BE2C (cell line): ENCODE measurements at regions not wholly inside any gene's neighbourhood (a gene's known extent, or its start where the extent isn't known, plus 50 kb on each side); places are given as distances from the start of the nearest gene placed in this dataset.

ENCODE experiments used
- DNase-seq: peaks from one replicate; pipeline ENCODE4 v3.0.0-alpha.2; 2020
- H3K27me3 ChIP-seq: fragments of 250-450 bp; sonication (Bioruptor Pico); 2 replicates; pipeline ENCODE4 v1.5.1; 2020; ENCODE audit warnings: mild to moderate bottlenecking
- H3K36me3 ChIP-seq: fragments of 250-450 bp; sonication (Bioruptor Pico); 2 replicates; pipeline ENCODE4 v1.5.1; 2020; ENCODE audit warnings: mild to moderate bottlenecking
- H3K4me1 ChIP-seq: fragments of 250-450 bp; sonication (Bioruptor Pico); 2 replicates; pipeline ENCODE4 v1.5.1; 2020
- H3K4me3 ChIP-seq: 2 replicates; pipeline ENCODE4 v1.5.1; 2011; ENCODE audit warnings: low read depth, low read length
- H3K9me3 ChIP-seq: fragments of 250-450 bp; sonication (Bioruptor Pico); 2 replicates; pipeline ENCODE4 v1.5.1; 2020
- TF ChIP-seq, protein P1 (sequence below): IDR thresholded peaks from 2 replicates; pipeline ENCODE4 v1.5.1; 2012; ENCODE audit warnings: mild to moderate bottlenecking, low read depth, low read length

DNA sequence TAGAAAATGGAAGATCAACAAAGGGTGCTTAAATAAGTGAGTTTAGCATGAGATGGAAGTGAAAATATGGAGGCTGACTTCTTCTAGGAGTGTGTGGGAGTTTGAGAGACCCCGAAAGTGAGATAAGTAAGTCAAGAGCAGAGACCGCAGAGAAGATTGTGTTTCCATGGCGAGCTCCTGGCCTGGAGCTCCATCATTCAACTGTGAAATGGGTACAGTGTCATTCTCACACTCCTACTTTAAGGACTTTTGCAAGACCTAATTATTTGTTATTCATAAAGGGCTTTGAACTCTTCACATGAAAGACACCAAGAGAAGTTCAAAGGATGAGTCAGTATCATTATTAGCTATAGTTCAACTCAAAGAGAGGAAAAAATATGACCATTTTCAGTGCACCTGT, 134.2 kb upstream of the PIK3C3 start:
- Histone ChIP-seq H3K4me1 (no peaks in the 10 kb centered on the region), H3K4me3 (no peak overlapping the region), H3K9me3 (no peaks in the 10 kb centered on the region), H3K27me3 (no peaks in the 10 kb centered on the region), H3K36me3 (no peaks in the 10 kb centered on the region)
- no peak for DNase-seq
- TF ChIP-seq, protein P1, sequence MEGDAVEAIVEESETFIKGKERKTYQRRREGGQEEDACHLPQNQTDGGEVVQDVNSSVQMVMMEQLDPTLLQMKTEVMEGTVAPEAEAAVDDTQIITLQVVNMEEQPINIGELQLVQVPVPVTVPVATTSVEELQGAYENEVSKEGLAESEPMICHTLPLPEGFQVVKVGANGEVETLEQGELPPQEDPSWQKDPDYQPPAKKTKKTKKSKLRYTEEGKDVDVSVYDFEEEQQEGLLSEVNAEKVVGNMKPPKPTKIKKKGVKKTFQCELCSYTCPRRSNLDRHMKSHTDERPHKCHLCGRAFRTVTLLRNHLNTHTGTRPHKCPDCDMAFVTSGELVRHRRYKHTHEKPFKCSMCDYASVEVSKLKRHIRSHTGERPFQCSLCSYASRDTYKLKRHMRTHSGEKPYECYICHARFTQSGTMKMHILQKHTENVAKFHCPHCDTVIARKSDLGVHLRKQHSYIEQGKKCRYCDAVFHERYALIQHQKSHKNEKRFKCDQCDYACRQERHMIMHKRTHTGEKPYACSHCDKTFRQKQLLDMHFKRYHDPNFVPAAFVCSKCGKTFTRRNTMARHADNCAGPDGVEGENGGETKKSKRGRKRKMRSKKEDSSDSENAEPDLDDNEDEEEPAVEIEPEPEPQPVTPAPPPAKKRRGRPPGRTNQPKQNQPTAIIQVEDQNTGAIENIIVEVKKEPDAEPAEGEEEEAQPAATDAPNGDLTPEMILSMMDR = no peak

DNA sequence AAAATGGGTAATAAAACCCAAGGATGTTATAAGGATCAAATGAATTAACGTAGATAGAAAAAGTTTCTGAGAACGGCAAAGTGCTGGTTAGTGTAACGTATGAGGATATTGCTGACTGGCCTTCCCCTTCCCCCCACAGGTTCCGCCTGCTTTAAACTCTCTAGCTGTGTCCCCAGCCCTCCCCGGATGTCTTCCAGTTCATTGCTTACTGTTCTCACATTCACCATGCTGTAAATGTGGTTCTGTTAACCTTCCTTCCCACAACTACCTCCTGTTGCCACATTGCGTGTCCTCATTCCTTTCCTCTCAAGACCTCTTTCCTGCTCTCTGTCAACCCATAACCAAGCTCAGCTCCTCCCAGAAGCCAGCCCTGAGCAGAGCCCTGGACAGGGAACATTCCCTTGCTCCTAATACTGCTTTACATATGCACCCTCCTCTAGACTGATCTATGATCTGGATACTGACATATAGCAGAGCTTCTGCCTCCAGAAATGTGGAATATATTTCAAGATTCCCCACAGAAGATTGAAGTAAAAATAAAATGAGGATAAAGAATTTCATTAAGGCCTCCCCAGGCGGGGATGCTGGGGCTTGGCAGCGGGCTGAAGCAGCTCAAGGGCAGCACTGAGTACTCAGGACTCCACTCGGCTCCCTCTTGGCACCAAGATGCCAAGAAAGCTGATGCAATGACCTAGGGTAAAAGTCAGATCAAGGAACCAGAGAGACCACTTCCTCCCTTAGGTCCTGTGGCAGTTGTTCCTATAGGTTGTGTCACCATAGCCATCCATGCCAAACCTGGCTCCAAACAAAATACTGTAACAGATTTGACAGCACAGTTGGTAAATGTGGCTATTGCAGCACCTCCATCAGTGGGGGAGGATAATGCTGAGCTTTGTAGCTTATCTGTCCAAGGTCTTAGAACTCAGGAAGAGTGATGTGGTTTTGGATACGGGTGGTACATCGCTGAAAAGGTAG, 136.4 kb upstream of the PIK3C3 start:
- Histone ChIP-seq H3K9me3 (no peaks in the 10 kb centered on the region), H3K4me1 (no peaks in the 10 kb centered on the region), H3K27me3 (no peaks in the 10 kb centered on the region), H3K4me3 (no peak overlapping the region), H3K36me3 (no peaks in the 10 kb centered on the region)
- no peak for DNase-seq
- TF ChIP-seq, protein P1 = no peak

DNA sequence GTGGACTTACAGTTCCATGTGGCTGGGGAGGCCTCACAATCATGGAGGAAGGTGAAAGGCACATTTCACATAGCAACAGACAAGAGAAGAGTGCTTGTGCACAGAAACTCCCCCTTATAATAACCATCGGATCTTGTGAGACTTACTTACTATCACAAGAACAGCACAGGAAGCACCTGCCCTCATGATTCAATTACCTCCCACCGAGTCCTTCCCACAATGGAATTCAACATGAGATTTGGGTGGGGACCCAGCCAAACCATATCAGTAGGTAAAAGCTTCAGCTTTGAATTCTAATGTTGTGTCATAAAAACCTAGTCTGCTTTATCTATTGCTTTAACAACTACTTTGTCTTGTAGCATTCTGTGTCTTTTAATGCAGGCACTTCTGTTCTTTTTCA, 140.4 kb upstream of the PIK3C3 start:
- Histone ChIP-seq H3K27me3 (no peaks in the 10 kb centered on the region), H3K36me3 (no peaks in the 10 kb centered on the region), H3K4me1 (no peaks in the 10 kb centered on the region), H3K9me3 (no peaks in the 10 kb centered on the region), H3K4me3 (no peak overlapping the region)
- TF ChIP-seq, protein P1 = no peak
- no peak for DNase-seq

DNA sequence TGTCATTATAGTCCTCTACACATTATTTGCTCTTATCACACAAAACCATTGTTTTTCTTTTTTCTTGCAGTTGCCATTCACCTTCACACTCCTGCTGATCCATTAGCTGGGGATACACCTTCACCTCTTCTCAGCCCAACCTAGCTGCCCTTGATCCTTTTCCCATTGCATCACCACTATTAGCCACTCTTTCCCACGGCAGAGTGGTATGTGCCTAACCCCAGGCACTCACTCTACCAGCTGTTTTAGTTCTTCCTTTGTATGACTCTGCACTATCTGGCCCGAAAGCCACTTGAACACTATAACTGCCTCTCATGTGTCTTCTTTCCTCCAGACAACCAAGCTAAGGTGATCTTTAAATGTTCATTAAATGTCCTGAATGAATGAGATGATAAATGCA, 145.4 kb upstream of the PIK3C3 start:
- Histone ChIP-seq H3K4me1 (no peaks in the 10 kb centered on the region), H3K27me3 (no peaks in the 10 kb centered on the region), H3K36me3 (no peaks in the 10 kb centered on the region), H3K4me3 (no peak overlapping the region), H3K9me3 (no peaks in the 10 kb centered on the region)
- TF ChIP-seq, protein P1 = no peak
- DNase-seq = no peak

DNA sequence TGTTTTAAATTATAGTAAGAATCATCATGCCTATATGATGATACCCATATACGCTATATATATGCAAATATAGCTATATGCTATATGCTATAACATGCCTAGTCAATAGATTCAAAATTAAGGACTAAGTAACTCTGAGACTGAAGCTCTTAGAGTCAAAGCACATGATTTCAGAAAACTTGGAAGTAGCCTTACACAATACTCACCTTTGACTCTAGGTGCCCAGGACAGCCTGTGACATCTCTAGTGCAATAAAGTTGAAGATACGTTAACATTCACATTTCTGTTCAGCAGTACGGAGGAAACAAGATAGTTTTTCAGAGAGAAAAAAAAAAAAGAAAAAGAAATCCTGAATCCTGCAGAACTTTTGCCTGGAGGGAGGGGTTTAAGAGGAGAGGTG, 149.7 kb upstream of the PIK3C3 start:
- H3K27me3 ChIP-seq = no peaks in the 10 kb centered on the region
- H3K4me1 ChIP-seq = no peaks in the 10 kb centered on the region
- no peak overlapping the region for H3K4me3 ChIP-seq
- H3K9me3 ChIP-seq = no peaks in the 10 kb centered on the region
- DNase-seq = no peak
- H3K36me3 ChIP-seq = no peaks in the 10 kb centered on the region
- TF ChIP-seq, protein P1 = no peak

DNA sequence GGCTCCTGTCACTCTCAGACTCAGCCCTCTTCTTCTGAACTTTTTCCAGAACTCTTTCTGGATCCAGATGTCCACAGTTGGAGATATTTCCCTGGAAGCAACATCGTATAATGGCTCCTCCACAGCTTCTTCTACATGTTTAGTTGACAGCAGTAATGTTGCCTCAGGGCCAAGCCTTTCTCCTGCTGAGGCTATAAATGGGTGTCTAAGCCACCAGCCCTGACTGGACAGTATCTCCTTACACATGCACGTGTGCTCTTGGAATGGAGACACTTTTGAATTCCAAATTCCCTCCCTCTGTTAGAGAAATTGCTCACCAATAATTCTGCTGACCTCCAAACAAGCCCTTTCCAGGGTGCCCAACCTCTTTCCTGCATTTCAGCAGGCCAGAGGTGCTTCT, 156.2 kb upstream of the PIK3C3 start:
- no peaks in the 10 kb centered on the region for H3K36me3 ChIP-seq
- no peak for DNase-seq
- no peaks in the 10 kb centered on the region for H3K9me3 ChIP-seq
- TF ChIP-seq, protein P1 = no peak
- H3K4me1 ChIP-seq = no peaks in the 10 kb centered on the region
- H3K27me3 ChIP-seq = no peaks in the 10 kb centered on the region
- H3K4me3 ChIP-seq = no peak overlapping the region
